HG03066 (cell line): ENCODE measurements at regions not wholly inside any gene's neighbourhood (a gene's known extent, or its start where the extent isn't known, plus 50 kb on each side); places are given as distances from the start of the nearest gene placed in this dataset.
"Not testable (repeated sequence)": the region's sequence is repeated elsewhere in the genome, so short reads cannot be mapped to it uniquely, and the experiment has no call there.

ENCODE experiments used
- ATAC-seq: cut with Tn5 transposase; IDR thresholded peaks from one replicate; pipeline ENCODE4 v1.9.1; 2021; ENCODE audit warnings: low read depth; ENCODE audit not compliant: unreplicated experiment

DNA sequence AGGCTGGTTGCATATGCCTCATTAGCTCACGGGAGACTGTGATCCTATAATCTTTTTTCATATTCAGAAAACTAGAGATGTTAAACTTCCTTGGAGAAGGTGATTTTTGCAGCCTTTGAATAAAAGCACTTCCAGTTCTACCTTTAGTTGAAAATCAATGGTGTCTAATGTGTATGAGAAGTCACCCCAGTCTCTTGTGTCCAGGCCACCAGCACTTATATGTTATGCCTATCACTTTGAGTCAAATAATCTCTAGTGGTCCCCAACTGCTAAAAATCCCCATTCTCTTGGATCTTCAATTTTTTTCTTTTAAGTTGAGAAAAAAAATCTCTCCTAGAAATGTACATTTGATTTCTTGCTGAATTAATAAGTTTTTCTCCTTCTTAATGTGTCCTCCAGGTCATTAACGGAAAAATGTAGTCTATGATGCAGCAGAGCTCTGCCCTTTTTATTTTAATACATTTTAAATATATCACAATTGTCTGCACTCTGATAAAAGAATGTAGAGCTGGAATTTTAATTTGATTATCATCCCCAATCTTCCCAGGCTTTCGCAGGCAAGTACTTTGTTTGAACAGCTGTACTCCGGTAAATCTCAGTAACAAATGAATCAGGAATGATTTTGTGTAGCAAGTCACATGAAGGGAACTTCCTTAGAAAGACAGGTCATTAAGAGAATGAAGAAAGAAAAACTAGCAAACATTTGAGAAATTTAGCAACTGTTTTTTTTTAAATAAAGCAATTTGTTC is 147.0 kb downstream of the SOX4 start:
- ATAC-seq: no peak

- ATAC-seq: no peak
These were observed 147.9 kb downstream of the SOX4 start for GRCh38 chr6:21741221-21742109.

DNA sequence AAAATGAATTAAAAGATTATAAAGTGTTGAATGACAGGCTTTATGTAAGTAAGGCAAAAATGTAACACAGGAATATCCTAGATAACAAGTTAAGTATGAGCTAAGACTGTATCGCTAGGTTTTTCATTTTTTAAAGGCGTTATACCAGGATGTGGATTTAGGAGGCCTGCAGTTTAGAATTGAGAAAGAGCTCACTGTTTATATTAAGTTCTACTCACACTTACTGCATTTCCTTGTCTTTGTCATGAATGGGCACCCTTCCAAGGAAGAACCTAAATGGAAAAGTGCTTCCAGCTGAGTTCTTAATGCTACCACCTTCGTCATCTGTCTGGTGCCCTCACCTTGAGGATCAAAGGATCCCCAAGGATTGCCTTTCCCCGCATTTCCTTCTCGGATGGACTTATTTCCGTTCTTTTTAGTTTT is 148.7 kb downstream of the SOX4 start:
- no peak for ATAC-seq

- no peak for ATAC-seq
These were observed 150.8 kb downstream of the SOX4 start for GRCh38 chr6:21744331-21744730.

DNA sequence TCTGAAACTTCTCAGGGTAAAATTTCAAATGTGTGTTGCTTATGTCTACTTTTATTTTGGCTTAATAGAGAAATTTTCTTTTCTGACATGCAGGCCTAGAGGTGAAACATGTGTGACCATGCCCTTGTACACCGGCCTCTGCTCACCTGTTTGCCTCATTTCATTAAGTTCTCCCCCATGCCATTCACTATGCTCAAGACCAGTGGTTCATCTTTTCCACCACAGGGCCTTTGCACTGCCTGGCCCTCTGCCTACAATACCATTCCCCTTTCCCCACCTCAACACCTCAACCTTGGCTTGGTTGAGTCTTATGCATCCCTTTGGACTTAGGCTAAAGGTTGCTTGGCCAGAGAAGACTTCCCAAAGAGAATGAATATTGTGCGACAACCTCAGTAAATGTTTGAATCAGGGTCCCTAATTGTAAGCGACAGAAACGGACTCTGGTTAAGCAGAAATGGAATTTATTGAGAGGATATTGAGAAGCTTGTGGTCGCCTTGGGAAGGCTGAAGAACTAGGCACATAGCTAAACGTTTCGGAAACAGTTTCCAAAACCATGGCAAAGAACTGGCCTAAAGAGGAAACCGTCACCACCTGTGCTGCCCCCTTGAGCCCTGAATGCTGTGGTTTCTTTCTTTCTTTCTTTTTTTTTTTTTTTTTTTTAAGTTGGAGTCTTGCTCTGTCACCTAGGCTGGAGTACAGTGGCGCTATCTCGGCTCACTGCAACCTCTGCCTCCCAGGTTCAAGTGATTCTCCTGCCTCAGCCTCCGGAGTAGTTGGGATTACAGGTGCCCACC is 152.2 kb downstream of the SOX4 start:
- no peak for ATAC-seq

DNA sequence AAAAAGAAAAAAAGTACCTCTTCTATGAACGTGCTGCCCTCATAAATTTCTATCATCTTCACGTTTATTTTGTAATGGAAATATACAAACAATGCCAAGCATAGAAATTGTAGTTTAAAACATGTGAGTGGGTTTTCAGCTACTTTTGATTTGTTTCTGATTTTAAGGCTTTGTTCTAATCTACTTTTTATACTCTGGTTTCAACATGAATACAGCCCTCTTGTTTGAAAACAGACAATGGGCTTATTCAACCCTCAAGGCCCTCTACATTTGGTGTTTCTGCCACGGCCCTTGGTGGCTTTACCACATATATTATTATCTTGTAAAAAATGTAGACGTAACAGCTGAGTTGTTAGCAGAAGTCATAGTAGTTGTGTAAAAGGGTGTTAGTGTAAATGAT is 153.9 kb downstream of the SOX4 start:
- no peak for ATAC-seq

GRCh38 chr6:21748343-21749056 is 154.9 kb downstream of the SOX4 start:
- ATAC-seq: no peak

DNA sequence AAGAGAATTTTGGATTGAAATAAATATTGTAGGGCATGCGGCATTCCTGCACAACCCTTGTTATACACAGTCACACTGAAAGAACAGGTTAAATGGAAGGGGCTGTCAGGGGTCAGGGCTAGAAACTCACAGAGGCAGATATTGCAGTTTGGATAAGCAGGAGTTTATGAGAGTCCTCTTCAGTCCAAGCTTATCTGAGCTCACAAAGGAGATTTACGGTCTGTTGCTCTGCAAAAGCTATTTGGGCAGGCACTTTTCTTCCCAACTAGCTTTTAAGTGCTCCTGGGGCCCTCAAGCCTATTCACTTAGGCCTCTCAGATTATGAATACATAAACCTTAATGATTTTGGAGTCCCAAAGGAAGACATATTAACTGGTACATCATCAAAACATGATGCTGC is 156.2 kb downstream of the SOX4 start:
- ATAC-seq: no peak

DNA sequence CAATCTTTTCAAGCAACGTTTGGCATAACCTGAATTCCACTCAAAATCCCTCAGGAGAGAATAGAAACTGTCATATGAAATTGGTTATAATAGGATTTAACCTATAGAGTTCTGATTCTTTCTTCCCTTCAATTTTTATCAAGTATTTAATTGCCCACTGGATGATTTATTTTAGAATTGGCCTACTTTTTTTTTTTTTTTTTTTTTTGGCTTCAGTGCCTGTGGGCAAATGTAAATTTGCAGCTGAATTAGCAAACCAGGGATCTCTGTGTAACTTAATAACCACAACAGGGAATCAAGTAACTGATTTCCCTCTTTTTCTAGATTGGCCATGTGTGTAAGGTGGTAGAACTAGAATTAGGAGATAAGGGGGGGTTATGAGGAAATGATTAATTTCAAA is 157.0 kb downstream of the SOX4 start:
- ATAC-seq: no peak

DNA sequence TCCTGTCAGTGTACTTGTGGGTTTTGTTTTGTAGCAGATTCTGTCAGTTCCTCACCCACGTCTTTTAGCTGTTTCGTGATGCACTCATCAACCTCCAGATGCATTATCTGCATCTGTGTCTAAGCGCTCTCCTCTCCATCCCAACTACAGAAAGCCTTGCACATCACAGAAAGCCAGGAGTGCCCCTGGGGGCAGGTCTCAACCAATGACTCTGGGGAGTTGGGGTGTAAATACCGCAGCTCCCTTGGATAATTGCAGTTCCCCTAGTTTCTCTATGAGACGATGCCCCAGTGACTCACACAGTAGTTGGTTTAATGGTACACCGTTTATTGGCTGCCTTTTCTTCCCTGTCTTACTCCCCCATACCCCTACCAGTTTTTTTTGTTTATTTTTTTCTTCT is 158.1 kb downstream of the SOX4 start:
- ATAC-seq: no peak

- no peak for ATAC-seq
These were observed 158.7 kb downstream of the SOX4 start for GRCh38 chr6:21752054-21752811.

DNA sequence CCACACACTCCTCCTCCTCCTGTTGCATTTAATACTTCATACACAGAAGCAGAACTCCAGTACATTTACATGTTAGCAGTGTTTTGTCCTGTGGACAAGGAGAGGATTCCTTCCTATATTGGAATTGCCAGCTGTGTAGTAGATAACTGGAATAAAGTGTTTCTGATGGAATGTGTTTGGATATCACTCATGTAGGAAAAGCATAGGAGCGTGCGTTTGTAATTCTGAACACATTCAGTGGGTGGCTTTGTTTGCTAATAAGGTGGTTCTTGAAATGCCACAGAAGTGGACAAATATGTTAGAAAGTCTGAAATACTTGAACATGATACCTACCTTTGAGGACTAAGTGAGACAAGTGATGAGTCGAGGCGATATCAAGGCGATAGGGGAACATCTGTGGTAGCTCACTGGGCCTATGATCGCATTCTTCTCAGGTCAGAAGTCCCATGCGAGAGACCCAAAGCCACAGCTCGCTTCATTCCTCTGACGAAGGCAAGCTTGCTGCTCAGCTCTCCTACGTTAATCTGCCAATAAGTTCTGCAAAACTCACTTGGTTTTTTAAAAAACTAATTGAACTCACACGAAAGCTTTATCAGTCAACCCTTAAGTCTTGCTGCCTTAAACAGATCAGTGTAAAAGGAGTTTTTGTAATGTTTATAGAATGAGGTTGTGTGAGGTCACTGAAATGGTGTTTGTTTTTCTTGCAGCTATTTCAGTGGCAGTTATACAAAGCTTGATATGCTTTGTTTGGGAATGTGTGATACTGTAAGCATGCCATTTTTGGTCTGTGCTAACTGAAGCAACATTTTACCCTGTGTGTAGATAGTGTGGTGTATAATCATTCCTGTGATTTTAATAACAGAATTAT is 159.9 kb downstream of the SOX4 start:
- ATAC-seq: no peak

DNA sequence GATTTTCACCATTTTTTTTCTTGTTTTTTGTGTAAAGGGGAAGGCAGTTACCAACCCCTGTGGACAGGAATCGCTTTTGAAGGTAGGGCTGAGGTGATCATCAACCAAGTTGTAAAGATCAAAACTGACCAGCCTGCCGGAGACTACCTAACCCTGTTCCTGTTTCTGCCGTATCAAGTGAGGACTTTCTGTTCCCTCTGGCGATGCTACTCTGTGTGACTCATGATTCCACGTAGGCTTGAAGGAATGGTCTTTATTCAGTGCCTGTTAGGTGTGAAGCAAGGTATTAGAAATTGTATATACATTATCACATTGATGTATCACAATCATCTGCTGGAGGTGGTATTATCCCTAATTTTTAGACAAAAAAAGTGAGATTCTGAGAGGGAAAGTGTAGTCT is 161.3 kb downstream of the SOX4 start:
- no peak for ATAC-seq

GRCh38 chr6:21756487-21756886 is 162.9 kb downstream of the SOX4 start:
- ATAC-seq: no peak

DNA sequence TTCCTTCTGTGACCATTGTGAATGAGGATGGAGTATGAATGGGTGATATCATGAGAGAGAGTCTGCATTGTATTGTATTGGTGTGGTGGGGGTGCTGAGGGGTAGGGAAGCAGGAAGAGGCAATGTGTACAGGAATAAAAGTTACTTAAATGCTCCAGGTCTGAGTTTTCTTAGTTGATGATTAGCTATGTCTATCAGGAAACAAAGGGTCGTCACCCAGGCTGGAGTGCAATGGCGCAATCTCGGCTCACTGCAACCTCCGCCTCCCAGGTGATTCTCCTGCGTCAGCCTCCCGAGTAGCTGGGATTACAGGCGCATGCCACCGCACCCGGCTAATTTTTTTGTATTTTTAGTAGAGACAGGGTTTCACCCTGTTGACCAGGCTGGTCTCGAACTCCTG is 163.8 kb downstream of the SOX4 start:
- ATAC-seq: not testable (repeated sequence)

DNA sequence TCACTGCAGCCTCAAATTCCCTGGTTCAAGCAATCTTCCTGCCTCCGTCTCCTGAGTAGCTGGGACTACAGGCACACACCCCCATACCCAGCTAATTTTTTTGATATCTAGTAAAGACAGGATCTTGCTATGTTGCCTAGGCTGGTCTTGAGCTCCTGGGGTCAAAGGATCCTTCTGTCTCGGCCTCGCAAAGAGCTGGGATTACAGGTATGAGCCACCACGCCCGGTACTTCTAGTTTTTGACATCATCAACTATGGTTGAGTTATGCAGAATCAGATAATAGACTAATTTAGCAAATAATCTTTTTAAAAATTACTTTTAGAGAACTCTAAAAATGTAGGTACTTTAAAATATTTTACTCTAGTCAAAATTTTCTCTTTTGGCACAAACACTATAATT is 166.2 kb downstream of the SOX4 start:
- no peak for ATAC-seq

GRCh38 chr6:21761053-21761730 is 167.6 kb downstream of the SOX4 start:
- ATAC-seq: not testable (repeated sequence)

GRCh38 chr6:21764989-21765388 is 171.4 kb downstream of the SOX4 start:
- no peak for ATAC-seq
